Lung microvascular endothelial cell (primary cell): ENCODE measurements at regions not wholly inside any gene's neighbourhood (a gene's known extent, or its start where the extent isn't known, plus 50 kb on each side); places are given as distances from the start of the nearest gene placed in this dataset.

Experiments
- DNase-seq, 2 donors: peaks; one replicate each; pipeline versions ENCODE4 v3.0.0 to v3.0.0-alpha.2; 2010; ENCODE audit warnings: low read depth in 2 of 2

DNA sequence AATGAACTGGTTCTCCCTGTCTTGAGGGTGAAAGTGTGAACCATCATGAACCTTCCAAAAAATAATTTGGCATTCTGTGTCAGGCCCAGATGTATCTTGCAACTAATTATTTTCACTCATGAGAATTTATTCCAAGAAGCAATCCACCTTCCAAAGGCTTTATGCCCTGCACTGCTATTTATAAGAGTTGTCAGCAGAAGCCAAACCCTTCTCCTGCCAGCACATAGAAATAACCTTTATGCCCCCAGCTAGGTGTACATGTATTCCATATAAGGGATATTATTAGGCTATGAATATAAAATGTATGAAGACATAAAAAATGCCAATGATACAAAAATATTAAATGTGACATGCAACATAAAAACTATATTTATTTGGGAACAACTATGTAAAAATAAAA is 69.0 kb upstream of the GDF10 start:
- no peak for DNase-seq

DNA sequence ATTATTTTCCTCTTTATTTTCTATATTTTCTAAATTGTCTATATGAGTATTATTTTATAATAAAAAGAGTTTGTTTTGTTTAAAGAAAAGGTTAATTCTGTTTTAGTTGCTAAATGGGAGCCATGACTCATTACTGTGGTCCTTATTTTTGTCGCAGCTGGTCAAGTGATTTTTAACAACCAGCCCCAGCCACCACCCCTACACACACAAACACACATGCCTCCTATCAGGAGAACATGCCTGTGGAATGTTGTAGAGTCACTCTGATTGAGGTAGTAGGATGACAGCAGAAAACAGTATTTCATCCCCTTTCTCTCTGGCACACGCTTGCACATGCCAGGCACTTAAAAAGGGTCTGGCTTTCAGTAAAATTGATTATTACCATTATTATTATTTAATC is 68.6 kb upstream of the GDF10 start:
- no peak for DNase-seq

- no peak for DNase-seq
These were observed 66.4 kb upstream of the GDF10 start for GRCh38 chr10:47233631-47234030.

GRCh38 chr10:47235484-47235883 is 64.5 kb upstream of the GDF10 start:
- no peak for DNase-seq

DNA sequence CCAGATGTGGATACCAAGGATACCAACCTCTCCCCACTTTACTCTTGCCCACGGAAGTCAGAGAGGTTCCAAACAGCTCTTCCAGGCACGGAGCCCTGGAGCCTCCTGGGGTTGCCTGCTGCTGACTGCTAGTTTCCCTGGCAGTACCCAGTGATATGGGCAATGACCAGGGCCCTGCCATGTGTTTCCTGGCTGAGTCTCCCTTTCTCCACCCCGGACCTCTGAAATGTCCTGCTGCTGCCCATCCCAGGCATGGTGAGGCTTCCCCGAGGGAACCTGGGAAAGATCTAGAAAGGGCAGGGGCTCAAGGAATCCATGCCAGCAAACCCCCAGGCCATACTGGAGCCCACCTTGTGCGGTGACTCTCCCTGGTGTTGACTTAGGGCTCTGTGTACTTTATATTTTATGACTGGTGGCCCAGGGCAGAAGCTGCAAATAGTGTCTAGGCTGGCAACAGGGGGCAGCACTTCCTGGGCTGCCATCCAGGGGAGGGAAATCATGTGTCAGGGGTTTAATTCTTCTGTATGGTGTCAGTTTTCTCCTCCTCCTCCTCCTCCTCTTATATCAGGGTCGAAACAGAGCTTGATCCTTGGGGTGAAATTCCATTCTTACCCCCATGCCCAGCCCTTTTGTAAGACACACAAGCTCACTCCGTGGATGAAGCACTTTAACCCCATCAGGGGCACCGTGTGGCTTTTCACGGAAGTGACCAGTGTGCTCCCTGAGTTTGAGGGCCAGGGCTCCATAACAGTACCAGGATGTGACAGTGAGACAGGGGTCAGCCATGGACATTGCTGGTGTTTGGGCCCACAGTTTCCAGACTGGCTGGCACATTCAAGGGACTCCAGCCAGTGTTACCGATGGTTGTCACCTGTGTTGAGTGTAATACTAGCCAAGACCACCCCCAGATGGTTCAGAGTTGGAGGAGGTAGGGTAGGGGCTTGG is 62.4 kb upstream of the GDF10 start:
- DNase-seq, result no peak

DNA sequence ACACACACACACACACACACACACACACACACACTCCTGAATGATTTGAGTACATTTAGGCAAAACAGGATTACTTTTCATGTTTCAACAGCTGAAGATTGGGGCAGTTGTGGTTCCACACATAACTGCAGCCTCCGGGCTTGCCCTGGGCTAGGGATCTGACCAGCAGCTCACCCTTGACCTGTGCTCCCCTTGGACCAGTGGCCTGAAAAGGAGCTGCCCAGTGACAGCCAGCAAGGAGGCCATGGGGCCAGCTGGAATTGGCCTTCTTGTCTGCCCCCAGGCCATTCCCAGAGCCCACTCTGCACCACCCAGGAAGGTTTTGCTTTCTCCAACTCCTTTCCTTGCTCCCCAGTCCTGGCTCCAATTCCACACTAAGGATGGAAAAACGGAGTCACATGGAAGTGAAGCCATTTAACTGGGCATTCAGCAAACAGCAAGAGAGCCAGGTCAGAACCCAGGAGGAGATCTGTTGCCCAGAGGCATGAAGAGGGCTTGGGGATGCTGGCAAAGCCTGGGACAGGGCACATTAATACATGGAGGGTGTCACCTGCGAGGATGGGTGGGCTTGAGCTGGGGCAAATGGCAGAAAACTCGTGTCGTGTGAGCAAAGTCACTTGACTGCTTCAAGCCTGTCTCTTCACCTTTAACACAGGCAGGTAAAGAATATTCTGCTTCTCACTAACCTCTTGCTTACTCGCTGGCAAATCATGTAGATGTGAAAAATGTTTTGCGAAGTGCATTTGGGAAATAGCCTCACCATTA is 61.5 kb upstream of the GDF10 start:
- no peak for DNase-seq

DNA sequence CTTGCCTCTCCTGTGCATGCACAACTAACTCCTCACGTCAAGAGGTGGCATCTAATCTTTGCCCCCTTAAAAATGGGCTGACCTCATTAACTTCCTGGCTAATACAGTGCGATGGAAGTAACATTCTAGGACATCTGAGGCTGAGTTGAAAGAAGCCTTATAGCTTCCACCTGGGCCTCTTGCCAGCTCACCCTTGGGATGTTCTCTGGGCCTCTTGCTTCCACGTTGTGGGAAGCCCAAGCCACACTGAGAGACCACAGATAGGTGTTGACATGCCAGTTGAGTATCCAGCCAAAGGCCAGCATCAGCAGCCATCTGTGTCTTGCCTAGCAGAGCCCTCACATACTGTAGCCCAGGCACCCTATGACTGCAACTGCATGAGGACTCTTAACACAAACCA is 60.8 kb upstream of the GDF10 start:
- DNase-seq, result no peak

DNA sequence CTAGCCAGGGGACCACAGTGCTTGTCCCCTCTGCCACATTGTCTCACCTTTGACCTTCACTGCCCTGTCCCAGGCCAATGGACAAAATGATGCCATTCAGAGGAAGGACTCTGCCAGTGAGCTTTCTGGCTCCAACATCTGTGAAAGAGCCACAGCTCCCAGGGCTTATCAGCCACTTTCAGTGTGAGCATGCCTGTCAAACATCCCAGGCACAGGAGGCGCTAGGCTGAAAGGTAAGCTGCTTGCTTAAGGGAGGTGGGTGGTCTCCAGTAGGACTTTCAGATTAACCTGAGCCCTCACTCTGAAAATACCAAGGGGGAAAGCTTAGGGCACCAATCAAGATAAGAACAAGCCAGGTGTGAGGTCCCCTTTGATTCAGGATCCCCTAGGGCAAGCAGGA is 59.8 kb upstream of the GDF10 start:
- DNase-seq, result no peak

GRCh38 chr10:47241256-47241655 is 58.7 kb upstream of the GDF10 start:
- DNase-seq, result no peak

- no peak for DNase-seq
These were observed 57.8 kb upstream of the GDF10 start for GRCh38 chr10:47241946-47242867.

GRCh38 chr10:47243356-47243755 is 56.6 kb upstream of the GDF10 start:
- DNase-seq, result no peak

- DNase-seq, result no peak
These were observed 56.2 kb upstream of the GDF10 start for GRCh38 chr10:47243791-47244190.

GRCh38 chr10:47244560-47245500 is 55.2 kb upstream of the GDF10 start:
- DNase-seq, result no peak

- no peak for DNase-seq
These were observed 54.2 kb upstream of the GDF10 start for GRCh38 chr10:47245731-47246350.

DNA sequence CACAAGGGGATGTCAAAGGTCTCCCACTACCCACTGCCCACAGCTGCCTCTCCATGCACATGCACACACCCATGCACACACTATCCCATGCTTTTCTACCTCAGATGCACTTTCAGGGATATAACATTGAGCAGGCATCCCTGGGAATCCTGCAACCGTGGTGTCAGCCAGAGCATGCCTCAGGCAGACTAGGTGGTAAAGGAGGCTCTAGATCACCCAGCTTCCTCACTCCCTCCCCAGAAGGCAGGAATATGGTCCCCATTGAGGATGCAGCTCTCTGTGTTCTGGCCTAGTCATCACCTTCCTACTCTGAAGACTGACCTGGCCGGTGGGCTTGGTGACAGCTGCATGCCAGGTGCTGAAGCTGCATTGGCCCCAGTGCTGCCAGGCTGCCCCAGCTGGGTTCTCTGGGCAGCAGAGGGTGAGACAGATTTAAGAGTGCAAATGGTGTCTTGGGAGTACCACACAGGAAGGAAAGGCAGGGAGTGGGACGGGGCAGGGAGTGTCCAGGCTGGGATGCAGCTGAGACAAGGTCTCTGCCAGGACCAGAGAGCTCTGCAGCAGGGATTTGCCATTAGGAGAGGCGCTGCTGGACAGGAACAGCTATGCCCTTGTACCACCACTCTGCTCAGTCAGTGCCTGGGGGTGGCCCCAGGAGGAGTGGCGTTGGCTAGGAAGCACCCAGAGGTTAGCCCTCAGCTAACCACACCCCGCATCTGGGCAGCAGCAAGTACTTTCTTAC is 53.4 kb upstream of the GDF10 start:
- DNase-seq, result no peak

GRCh38 chr10:47247148-47248059 is 52.6 kb upstream of the GDF10 start:
- no peak for DNase-seq

- no peak for DNase-seq
These were observed 51.5 kb upstream of the GDF10 start for GRCh38 chr10:47248386-47249090.

DNA sequence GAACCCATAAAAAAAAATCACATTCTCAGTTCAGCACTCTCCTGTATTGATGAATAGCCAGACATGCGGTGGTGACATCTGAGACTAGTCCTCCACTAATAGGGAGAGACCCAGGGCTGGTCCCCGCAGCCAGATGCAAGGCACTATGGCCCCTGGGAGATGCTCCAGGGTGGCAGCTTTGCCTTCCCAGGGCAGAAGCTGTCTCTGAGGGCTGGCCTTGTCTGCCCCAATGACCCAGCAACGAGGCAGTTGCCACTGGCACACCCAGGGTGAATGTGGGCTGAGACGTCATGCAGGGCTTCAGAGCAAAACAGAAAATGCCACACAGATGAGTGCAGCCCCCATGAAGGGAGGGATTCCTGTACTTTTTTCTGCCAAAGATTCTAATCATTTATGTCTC is 50.1 kb upstream of the GDF10 start:
- no peak for DNase-seq
